Astrocyte (in vitro differentiated cells and primary cell): ENCODE measurements at regions not wholly inside any gene's neighbourhood (a gene's known extent, or its start where the extent isn't known, plus 50 kb on each side); places are given as distances from the start of the nearest gene placed in this dataset.

ENCODE experiments used
- EZH2 ChIP-seq: IDR thresholded peaks from 2 replicates; pipeline ENCODE4 v1.6.1; 2012; ENCODE audit warnings: mild to moderate bottlenecking, low read length, inconsistent platforms; ENCODE audit not compliant: insufficient read depth
- TF ChIP-seq, protein P1 (sequence below): IDR thresholded peaks from 2 replicates; pipeline ENCODE4 v1.5.1; 2011; ENCODE audit warnings: low read depth, mild to moderate bottlenecking, inconsistent platforms, low read length, moderate library complexity; ENCODE audit not compliant: insufficient read depth

DNA sequence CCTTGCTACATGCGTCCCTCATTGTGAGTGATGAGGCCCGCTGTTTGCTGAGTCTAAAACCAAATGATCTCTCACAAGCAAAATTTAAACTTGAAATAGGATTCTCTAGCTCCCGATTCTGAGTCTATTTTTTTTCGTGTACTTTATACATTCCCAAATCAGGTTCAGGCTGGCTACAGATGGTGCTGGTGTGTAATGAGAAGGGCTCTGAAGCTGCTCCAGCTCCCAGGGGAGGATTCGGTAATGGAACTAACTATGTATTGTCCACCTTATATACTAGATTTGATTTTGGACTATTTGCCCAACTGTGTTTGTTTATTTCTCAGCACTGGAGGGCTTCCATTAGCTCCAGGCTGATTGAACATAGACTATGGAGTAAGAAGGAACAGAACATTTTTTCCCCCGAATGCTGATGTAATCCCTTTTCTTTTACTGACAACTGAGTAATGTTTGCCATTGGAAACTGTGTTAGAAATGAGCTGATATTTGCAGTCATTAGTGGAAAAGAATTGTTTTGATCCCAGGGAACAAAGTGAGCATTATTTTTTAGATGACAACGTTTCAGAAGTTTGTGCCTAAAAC, 274.0 kb upstream of the FIGN start:
- TF ChIP-seq, protein P1, sequence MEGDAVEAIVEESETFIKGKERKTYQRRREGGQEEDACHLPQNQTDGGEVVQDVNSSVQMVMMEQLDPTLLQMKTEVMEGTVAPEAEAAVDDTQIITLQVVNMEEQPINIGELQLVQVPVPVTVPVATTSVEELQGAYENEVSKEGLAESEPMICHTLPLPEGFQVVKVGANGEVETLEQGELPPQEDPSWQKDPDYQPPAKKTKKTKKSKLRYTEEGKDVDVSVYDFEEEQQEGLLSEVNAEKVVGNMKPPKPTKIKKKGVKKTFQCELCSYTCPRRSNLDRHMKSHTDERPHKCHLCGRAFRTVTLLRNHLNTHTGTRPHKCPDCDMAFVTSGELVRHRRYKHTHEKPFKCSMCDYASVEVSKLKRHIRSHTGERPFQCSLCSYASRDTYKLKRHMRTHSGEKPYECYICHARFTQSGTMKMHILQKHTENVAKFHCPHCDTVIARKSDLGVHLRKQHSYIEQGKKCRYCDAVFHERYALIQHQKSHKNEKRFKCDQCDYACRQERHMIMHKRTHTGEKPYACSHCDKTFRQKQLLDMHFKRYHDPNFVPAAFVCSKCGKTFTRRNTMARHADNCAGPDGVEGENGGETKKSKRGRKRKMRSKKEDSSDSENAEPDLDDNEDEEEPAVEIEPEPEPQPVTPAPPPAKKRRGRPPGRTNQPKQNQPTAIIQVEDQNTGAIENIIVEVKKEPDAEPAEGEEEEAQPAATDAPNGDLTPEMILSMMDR = no peak
- no peak for TF ChIP-seq EZH2
